Mesenteric fat pad (tissue), 1 donor: ENCODE measurements at regions not wholly inside any gene's neighbourhood (a gene's known extent, or its start where the extent isn't known, plus 50 kb on each side); places are given as distances from the start of the nearest gene placed in this dataset.
"Not testable (repeated sequence)": the region's sequence is repeated elsewhere in the genome, so short reads cannot be mapped to it uniquely, and the experiment has no call there.

Source experiments
- DNase-seq: peaks from one replicate; pipeline ENCODE4 v3.0.0-alpha.2; 2020; ENCODE audit warnings: low spot score
- donor health status: DM: yes; HTN: yes; CAD: no.

DNA sequence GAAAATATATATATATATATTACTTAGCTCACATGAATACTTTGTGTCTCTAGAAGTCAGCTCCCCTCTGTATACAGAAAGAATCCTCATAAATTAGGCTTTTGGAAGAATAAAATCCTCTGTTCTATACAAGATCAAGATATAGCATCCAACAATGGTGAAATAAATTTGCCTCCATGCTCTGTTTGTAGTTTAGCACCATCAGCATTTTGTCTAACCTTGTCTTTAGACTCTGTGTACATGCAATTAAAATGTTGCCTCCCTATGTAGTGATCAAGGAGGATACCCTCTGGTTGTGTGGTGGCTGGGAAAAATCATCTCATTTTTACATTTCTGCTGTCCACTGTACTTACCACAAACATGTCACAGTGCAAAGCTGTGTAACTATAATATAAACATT is 189.7 kb downstream of the C7orf25 start:
- DNase-seq, result no peak

DNA sequence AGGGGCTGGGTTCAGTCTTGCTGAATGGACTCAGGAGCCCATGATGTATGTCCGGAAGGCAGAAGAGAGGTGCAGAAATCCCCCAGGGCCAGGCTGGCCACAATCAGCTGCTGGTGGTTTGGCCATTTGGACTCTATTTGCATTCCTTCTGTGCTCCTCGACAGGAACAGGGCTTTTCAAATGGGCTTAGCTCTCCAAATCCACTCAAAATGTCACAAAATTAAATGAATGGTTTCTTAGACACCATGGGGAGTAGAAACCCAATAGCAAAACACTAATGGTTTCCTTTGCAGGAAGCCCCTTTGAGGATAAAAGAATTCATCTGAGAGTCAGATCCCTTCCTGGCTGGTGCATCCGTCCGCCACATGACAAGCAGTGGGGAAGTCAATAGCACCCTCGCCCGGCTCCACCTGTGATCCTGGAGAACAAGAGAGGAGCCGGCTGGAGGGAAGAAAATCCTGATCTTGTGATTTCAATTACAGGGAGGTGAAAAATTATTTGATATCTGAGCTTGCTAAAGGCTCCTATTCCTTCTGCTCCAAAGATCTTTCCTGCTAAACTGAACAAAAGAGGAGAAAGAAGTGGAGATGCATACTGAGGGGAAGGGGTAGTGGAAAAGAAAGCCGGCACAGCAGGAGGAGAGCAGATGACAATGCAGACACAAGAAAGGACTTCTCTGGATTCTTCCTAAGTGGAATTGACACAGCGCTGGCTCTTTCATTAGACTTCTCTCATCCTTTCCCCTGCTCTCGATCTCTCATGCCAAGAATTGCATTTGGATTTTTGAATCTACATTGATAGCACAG is 190.7 kb downstream of the C7orf25 start:
- no peak for DNase-seq

DNA sequence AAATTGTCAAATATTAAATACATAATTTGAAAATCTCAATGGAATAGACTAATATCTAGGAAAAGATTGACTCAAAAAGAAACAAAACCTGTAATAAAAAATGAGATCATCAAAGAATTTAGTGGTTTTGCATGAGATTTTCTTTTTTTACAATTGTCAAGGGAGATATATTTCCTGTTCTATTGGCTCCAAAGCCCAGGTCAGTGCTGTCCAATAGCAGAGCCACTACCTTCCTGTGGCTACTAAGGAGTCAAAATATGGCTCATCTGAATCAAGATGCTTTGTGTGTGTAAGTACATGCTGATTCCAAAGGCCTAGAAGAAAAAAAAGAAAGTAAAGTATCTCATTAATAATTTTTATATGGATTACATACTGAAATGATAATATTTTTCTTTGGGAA is 191.9 kb downstream of the C7orf25 start:
- no peak for DNase-seq

DNA sequence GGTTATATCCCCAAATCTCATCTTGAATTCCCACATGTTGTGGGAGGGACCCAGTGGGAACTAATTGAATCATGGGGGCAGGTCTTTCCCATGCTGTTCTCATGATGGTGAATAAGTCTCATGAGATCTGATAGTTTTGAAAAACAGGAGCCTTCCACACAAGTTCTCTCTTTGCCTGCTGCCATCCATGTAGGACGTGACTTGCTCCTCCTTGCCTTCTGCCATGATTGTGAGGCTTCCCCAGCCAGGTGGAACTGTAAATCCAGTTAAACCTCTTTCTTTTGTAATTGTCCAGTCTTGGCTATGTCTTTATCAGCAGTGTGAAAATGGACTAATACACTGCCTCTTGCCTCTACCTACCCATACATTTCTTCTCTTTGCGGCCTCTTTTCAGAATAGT is 193.4 kb downstream of the C7orf25 start:
- DNase-seq, result not testable (repeated sequence)

DNA sequence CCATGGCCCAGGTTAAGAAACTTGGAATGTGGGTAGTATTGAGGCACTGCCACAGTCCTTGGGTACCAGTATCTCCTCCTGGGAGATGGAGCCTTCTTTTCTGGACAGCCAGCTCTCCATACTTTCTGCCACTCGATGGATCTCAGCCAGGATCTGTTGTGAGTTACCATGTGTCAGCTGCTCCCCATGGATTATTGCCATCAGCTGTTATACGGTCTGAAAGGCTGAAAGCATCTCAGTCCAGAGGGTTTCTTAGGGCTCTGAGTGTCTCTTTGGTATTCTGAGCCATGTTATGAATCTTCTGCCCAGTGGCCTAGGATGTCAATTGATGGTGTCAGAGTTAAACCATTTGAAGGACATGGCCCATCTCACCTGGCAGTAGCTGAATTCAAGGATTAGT is 197.5 kb downstream of the C7orf25 start:
- no peak for DNase-seq

DNA sequence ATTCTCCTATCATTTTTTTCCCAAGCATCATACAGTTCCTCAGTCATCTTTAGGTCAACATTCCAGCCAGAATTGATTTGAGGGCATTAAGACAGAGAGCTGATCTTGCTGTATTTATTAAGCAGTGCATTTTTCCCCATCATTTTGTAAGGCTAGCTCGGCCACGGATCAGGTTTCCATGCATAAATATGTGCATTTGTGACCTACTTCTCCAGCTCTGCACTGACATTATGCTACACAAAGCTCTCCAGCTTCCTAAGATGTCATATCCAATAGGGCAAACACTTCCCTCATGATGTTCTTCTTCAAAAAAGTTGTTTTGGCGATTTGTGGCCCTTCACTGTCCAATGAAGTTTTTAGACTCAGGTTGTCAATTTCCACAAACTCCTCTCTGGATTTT is 202.6 kb downstream of the C7orf25 start:
- DNase-seq, result no peak

DNA sequence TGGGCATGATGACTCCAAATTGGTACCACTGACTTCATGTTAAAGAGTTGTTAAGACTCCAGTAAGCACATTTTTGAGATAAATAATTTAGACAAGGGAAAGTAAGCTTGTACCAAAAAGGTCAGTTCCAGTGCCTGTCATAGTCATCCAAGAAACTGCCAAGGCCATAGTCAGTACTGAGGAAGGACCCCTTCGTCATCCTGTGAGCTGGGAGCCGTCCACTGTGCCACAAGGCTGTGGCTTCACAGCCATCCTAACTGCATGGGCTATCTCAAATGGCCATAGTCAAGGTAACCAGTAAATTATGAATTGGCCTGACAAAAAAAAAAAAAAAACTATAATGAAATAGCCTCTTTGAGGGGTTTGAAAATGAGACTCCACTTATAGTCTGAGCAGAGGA is 207.2 kb downstream of the C7orf25 start:
- DNase-seq, result no peak

DNA sequence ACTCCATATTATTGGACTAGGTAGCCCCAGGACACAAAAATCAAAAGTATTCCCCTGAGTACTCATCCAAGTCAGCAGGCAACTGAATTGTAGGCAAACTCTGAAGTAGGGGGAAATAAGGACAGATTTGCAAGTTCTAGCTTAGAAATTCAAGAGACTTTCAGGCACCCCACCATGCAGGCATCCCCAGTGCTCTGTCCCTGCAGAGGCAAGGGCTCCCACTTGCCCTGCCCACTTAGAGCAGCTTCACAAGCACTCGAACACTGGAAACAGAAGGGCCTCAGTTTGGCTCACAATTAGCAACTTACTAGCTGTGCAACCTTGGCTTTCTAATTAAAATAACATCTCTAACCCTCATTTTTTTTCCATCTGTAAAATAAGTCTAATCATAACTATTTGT is 209.2 kb downstream of the C7orf25 start:
- DNase-seq, result no peak

DNA sequence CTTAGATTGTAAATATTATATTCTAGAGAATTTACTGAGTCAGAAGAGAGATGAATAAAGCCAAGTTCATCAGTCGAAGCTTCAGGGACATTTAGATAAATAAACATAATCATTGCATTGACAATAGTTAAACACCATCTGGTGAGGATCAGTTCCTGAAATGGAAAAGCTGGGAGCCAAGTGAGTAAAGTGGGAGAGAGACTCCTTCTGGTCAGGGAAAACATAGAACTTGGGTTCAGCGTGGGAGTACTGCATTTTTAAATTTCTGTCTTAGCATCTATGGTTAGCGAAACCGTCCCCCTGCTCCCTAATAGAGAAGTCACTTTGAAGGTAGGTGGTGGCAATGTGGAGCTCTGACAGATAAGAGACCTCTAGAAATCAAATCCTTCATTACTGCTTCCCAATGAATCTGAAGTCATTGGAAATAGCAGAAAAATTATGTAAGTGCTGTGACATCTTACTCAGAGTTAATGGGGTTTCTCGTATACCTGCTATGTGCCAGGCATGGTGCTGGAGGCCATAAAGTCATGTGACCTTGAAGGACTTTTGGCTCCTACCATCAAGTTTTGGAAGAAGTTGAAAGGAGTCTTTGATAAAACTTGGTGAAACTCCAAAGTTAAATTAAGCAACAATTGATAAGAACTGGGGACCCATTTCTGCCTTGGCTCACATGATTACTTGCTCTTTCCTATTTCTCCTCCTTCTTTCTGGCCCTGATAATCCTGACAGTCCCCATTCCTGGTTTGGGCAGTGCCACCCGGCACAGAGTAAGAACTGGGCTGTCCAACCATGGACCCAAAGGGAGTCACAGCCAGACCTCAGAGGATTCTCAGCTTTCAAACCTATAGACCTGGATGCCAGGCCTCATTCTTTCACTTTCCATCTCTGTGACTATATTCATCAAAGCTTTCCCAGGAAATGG is 211.2 kb downstream of the C7orf25 start:
- no peak for DNase-seq

DNA sequence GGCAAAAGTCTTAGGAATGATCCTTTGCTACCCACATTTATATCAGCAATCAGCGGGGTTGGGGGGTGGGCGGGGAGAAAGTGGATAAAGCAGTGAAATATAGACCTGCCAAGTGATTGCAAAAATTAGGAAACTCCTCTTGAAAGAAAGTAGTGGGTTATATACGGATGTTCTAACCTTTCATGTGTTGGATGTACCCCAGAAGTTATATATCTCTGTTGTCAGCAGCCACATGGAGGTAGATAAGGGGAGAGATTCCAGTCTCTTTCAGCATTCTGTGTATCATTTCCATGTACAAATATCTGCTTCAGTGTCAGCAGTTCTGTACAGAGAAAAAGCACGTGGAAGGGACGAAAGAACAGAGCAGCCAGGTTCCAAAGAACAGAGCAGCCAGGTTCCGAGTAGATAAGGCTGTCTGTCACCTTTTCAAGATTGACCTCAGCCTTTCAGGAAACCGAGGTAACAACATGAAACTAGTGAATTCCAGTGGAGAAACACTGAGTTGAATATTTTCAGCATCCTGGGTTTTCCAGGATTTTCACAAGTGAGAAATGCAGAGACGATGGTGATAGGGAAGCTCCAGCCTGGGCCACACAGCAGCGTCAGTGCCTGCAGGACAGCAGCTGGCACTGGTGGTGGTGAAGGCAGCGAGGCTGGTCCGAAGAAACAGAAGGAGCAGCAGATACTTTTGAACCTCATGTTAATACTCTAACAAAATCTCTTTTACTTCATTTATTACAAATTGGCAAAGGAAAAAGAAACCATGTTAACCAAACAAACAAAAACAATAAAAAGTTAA is 212.3 kb downstream of the C7orf25 start:
- DNase-seq, result no peak

DNA sequence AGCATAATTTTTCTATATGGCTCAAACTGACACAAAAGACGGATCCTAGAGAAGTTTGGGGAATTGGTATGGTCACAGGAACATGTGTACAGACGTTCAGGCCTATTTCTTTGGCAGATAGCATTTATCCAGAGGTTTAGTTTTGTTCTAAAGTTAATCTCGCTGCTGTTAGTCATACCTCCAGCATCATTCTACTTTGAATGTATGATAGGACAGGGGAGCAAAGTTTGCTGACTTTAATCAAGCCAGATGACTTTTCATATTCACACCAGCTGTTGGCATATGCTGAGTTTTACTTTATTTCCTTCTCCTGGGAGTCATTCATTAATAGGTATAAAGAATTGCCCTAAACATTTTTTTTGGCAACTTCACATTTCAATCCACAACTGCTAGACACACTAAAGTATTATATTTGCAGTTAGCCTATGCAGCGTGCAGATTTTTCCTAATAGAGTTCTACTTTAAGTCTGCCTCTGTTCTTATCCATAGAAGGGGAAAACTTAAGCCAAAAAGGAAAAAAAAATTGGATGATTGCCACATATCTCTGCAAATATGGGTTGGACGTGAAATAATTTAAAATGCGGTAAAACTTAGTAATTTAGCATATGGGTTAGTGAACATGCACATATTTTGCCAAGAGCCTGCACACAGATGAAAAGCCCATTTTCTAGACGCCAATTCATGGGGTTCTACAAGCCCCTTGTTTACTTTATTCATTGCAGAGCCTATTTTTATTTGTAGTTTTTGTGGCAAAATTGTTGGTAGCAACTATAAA is 213.1 kb downstream of the C7orf25 start:
- DNase-seq, result no peak

DNA sequence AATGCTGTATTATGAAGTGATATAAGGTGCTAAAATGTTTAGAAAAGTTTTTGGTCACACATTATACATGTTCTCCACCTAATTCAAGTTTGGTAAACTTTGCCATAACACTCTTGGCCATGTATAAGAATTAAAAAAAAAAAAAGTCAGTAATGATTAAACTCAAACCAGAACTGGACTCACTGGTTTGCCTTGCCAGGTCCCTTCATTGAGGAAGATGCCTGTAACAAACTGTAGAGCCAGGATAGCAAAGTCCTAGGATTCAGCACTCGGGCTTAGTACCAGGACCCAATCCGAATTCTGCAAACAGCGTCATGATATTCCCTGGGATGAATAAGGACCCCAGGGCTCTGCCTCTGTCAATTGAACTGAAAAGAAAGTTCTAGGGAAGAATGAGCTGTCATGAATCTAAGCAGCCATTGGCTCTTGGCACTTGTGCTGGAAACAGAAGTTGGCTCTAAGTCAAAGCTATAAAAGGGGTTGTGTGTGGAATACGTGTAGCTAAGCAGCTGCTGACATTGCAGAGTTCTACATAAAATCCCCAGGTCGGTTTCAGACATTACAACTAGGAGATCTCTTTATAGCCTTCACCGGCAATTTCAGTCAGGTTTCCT is 216.9 kb downstream of the C7orf25 start:
- DNase-seq, result no peak

DNA sequence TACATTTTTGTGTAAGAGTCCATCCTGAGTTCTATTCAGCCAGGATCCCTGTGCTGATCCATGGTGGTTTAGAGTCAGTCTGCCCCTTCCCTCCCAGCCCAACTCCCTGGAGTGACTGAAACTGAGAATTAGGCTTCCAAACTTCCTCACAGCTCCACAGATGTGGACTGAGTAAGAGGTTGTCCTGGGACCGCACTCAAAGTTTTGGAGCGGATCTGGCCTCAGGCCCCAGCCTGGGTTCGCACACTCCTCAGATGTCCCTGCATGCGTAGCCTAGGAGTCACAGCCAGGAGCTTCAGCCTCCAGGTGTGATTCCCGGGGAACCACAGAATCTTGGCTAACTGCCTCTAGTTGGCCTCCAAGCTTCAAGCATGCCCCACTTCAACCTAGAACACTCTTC is 218.1 kb downstream of the C7orf25 start:
- no peak for DNase-seq

DNA sequence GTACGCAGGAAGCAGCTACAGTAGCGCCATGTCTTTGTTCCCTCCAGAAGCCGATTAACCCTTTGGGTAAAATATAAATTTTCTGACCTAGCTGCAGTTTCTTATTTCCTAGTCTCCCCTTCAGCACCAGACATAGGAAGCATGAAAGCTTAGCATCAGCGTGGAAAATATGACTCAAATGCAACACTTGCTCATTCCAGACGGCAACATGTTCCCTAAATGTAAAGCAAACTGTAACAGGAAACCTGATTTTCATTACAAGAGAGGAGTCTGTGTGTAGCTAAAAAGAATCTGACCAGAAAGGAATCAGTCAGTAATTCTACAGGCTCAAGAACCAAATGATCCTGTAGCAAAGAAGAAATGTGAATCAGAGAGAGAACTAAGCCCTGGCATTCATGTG is 219.2 kb downstream of the C7orf25 start:
- DNase-seq, result no peak

DNA sequence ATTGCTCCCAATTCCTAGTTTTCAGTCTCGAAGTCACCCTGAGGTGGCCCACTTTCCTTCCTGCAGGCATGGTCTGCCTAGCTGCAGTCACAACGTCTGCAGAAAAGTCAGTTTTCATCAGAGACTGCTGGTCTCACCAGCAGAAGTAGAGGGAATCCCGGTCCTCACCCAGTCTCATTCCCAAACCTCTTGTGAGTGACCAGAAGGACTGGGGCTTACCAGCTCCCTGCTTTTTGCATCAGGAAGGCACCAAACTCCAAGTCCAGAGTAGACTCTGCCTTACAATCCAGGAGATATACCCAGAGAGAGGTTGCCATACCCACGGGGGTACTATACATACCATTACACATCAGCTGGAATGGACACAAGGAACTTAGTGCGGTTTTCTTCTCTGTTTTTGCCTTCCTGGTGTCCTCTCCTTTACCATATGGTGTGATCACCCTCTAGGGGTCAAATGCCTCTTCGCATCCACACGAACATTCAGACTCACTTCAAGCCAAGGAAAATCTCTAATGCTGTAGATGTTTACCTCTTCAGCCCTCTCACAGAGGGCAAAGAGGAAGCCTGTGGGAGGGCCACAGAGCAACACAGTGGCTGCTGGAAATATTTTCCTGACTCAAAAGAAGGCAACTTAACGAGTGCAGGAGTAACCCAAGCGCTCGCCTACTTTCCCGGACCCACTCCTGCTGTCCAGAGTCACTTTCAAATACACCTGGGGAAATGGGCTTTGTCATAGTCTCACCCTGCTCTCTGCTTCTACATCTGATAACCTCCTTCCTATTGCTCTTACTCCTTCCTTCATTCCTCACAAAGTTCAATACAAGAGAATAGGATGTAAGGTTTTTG is 220.9 kb downstream of the C7orf25 start:
- DNase-seq, result no peak

DNA sequence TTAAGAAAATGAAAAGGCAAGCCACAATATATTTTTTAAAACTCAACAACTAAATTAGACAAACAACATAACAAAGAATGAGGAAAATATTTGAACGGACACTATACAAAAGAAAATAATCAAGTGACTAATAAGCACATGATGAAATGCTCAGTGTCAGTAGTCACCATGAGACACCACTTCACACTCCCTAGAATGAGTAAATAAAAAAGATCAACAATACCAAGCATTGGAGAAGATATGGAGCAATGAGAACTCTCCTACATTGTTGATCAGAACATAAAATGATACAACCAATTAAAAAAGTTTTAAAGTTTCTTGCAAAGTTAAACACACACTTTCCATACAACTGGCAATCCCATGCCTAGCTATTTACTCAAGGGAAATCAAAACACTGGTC is 222.2 kb downstream of the C7orf25 start:
- DNase-seq, result no peak

DNA sequence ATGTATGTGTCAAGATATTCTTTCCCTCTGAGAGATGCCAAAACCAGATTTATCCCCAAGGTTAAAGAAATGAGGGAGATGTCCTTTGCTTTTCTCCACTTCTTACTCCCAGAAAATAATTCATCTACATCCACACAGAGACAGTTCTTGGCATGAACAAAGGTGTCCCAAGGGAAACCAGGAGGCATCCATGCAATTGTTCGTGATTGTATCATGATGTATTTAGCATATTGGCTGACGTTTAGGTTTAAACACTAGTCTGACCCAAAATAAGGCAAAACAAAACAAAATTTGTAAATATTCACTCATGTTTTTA is 223.9 kb downstream of the C7orf25 start:
- DNase-seq, result no peak

DNA sequence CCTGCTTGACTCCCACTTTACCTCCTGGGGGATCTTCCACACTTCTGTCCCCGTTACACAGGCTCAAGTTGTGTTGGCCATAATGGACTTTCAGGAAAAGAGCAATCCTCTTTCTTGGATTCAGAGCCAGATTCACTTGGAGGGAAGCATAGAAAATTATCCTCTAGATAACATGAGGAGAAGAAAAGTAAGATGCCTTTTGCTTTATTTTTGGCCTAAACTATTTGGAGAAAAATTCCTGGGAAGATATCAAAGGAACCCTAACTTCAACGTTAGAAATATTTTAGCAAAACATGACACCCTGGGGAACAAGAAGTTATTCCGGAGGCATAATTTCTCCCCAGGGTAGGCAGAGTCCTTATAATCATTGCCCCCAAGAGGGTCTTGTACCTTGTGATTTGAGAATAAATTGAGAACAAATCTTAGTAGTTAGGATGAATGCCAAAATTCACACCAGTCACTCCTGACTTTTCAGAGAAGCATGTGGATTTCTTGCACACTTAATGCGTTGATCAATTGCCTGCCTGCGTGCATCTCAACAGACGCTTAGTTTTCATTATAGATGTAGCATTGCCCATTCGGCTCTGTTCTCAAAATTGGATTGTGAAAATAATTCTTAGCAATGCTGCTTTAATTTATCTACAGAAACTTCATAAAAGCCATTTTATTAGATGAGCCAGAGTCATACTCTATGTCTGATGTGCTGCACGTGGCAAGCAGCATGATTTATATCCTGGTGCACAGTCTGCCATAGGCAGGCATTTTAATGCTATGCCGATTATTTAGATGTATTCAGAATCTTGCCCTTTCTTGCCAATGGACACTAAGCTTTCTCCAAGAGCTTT is 224.4 kb downstream of the C7orf25 start:
- DNase-seq, result no peak
